ENCODE measurements at regions not wholly inside any gene's neighbourhood (a gene's known extent, or its start where the extent isn't known, plus 50 kb on each side); places are given as distances from the start of the nearest gene placed in this dataset.

- H3K27me3 ChIP-seq (ENCODE audit: insufficient read depth, low read length), result peaks cover 7% of the 10 kb centered on the region; the same call in 1 of the 2 replicates
- intact Hi-C loops (cut with micrococcal nuclease), result no loop called here
- no peak overlapping the region for H3K4me2 ChIP-seq (ENCODE audit: low read length)
- TF ChIP-seq EZH2phosphoT487 (IDR thresholded peaks at IDR 0.05; ENCODE audit: borderline replicate concordance) (no peak), ZFX (IDR thresholded peaks at IDR 0.05) (no peak), CBX3 (IDR thresholded peaks at IDR 0.05; ENCODE audit: low read depth) (no peak), JUND (IDR thresholded peaks at IDR 0.05) (no peak), ELF1 (IDR thresholded peaks at IDR 0.05; ENCODE audit: borderline replicate concordance, low read depth) (no peak), SP1 (IDR thresholded peaks at IDR 0.05; ENCODE audit: low read depth) (no peak), POLR2A (IDR thresholded peaks at IDR 0.05; ENCODE audit: borderline replicate concordance, extremely low read depth, insufficient read depth, insufficient read length) (no peak), TCF7L2 (IDR thresholded peaks at IDR 0.05; ENCODE audit: borderline replicate concordance, extremely low read depth, insufficient read depth, insufficient read length) (no peak), EZH2 (IDR thresholded peaks at IDR 0.05) (no peak), EGR1 (IDR thresholded peaks at IDR 0.05; ENCODE audit: low read depth) (no peak), SRF (IDR thresholded peaks at IDR 0.05; ENCODE audit: low read depth) (no peak), CEBPB (IDR thresholded peaks at IDR 0.05; ENCODE audit: low read depth) (no peak), ZBTB33 (IDR thresholded peaks at IDR 0.05; ENCODE audit: extremely low read depth, insufficient replicate concordance, low read length) (no peak)
- TF ChIP-seq, protein P1, sequence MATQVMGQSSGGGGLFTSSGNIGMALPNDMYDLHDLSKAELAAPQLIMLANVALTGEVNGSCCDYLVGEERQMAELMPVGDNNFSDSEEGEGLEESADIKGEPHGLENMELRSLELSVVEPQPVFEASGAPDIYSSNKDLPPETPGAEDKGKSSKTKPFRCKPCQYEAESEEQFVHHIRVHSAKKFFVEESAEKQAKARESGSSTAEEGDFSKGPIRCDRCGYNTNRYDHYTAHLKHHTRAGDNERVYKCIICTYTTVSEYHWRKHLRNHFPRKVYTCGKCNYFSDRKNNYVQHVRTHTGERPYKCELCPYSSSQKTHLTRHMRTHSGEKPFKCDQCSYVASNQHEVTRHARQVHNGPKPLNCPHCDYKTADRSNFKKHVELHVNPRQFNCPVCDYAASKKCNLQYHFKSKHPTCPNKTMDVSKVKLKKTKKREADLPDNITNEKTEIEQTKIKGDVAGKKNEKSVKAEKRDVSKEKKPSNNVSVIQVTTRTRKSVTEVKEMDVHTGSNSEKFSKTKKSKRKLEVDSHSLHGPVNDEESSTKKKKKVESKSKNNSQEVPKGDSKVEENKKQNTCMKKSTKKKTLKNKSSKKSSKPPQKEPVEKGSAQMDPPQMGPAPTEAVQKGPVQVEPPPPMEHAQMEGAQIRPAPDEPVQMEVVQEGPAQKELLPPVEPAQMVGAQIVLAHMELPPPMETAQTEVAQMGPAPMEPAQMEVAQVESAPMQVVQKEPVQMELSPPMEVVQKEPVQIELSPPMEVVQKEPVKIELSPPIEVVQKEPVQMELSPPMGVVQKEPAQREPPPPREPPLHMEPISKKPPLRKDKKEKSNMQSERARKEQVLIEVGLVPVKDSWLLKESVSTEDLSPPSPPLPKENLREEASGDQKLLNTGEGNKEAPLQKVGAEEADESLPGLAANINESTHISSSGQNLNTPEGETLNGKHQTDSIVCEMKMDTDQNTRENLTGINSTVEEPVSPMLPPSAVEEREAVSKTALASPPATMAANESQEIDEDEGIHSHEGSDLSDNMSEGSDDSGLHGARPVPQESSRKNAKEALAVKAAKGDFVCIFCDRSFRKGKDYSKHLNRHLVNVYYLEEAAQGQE (IDR thresholded peaks at IDR 0.05; ENCODE audit: low read depth), result no peak
- TF ChIP-seq, protein P2, sequence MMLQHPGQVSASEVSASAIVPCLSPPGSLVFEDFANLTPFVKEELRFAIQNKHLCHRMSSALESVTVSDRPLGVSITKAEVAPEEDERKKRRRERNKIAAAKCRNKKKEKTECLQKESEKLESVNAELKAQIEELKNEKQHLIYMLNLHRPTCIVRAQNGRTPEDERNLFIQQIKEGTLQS (IDR thresholded peaks at IDR 0.05), result no peak
- TF ChIP-seq, protein P3, sequence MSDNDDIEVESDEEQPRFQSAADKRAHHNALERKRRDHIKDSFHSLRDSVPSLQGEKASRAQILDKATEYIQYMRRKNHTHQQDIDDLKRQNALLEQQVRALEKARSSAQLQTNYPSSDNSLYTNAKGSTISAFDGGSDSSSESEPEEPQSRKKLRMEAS (IDR thresholded peaks at IDR 0.05), result no peak
- no peak overlapping the region for H3K27ac ChIP-seq (ENCODE audit: low read depth, low read length)
- BruUV-seq (replicated peaks), result no TSS peak
- ChIA-PET CTCF (no interaction called here), POLR2A (no interaction called here), RAD21 (ENCODE audit: low non-redundant PET in 1 of 2, low total read pairs in 2 of 2, uncharacterized antibody in 2 of 2, unreplicated experiment in 2 of 2) (no interaction called here)
- H3K79me2 ChIP-seq (ENCODE audit: insufficient read depth, low read length), result no peaks in the 10 kb centered on the region
- no peak overlapping the region for H3K9ac ChIP-seq (ENCODE audit: low read length)
- H4K20me1 ChIP-seq (ENCODE audit: insufficient read depth), result no peaks in the 10 kb centered on the region
- no peaks in the 10 kb centered on the region for H3K4me1 ChIP-seq (ENCODE audit: control insufficient read depth in 1 of 2, insufficient read depth in 2 of 2, low read length in 2 of 2)
- H3K9me3 ChIP-seq (ENCODE audit: control insufficient read depth in 1 of 2, insufficient read depth in 1 of 2, low read depth in 1 of 2, low read length in 2 of 2), result no peaks in the 10 kb centered on the region
- no peaks in the 10 kb centered on the region for H3K36me3 ChIP-seq (ENCODE audit: control insufficient read depth in 1 of 2, insufficient read depth in 2 of 2, low read length in 2 of 2)
- no peaks in the 10 kb centered on the region for H3K9me2 ChIP-seq (ENCODE audit: insufficient read depth)
- no peak overlapping the region for H3K4me3 ChIP-seq (replicated peaks in 1 of 2; ENCODE audit: low read depth in 1 of 2, low read length in 2 of 2)
- H2AFZ ChIP-seq (ENCODE audit: low read depth, low read length, poor library complexity, severe bottlenecking), result no peak overlapping the region
- no peak for ATAC-seq
- DNase-seq (ENCODE audit: low read depth, low spot score), result no peak
These were observed 227.7 kb upstream of the DIO3 start for GRCh38 chr14:101333335-101334280.
